ENCODE measurements at regions not wholly inside any gene's neighbourhood (a gene's known extent, or its start where the extent isn't known, plus 50 kb on each side); places are given as distances from the start of the nearest gene placed in this dataset.

DNA sequence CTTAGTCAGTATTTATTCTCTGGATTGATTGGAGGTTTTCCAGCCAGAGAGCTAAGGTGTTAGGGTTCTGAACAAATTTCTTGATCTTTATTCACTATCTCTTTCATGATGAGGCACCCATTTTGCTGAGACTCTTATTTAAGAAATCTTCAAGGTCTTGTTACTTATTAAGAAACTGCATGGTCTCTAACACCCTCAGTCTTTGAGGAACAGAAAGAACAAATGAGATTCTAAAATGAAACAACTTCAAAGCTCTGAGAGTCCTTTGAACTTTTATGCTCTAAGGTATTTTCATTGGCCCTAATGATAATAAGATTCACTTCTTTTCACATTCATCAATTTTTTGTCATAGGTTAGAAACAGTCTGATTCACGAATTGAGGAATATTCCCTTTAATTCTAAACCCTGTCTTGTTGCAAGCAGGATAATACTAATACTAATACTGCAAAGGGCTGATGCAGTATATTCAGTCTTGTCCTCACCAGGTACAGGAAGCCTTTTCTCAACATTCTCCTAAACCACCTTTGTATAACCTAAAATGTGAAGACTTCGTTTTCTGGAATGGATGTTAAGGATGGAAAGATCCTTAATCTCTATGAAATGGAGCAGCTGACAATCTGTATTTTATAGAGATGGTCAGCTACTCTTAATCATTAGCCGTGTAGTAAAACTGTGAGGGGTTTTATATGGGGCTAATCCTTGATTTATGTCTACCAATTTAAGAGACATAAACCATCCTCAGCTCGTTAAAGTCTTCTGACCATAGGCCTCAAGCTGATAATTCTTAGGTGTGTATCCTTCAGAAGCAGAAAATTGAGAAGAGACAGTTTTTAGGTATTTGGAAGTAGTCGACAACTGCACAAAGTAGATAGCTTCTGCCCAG, 198.3 kb downstream of the OTOL1 start:
- TF ChIP-seq RAD21 (IDR thresholded peaks at IDR 0.05; ENCODE audit: low read depth), result no peak
- TF ChIP-seq, protein P1, sequence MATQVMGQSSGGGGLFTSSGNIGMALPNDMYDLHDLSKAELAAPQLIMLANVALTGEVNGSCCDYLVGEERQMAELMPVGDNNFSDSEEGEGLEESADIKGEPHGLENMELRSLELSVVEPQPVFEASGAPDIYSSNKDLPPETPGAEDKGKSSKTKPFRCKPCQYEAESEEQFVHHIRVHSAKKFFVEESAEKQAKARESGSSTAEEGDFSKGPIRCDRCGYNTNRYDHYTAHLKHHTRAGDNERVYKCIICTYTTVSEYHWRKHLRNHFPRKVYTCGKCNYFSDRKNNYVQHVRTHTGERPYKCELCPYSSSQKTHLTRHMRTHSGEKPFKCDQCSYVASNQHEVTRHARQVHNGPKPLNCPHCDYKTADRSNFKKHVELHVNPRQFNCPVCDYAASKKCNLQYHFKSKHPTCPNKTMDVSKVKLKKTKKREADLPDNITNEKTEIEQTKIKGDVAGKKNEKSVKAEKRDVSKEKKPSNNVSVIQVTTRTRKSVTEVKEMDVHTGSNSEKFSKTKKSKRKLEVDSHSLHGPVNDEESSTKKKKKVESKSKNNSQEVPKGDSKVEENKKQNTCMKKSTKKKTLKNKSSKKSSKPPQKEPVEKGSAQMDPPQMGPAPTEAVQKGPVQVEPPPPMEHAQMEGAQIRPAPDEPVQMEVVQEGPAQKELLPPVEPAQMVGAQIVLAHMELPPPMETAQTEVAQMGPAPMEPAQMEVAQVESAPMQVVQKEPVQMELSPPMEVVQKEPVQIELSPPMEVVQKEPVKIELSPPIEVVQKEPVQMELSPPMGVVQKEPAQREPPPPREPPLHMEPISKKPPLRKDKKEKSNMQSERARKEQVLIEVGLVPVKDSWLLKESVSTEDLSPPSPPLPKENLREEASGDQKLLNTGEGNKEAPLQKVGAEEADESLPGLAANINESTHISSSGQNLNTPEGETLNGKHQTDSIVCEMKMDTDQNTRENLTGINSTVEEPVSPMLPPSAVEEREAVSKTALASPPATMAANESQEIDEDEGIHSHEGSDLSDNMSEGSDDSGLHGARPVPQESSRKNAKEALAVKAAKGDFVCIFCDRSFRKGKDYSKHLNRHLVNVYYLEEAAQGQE (IDR thresholded peaks at IDR 0.05; ENCODE audit: low read depth), result no peak
- TF ChIP-seq CEBPB (IDR thresholded peaks at IDR 0.05), result no peak
- no peak for TF ChIP-seq FOXM1 (IDR thresholded peaks at IDR 0.05; ENCODE audit: borderline replicate concordance, low read depth)
- TF ChIP-seq TAF1 (IDR thresholded peaks at IDR 0.05; ENCODE audit: low read depth), result no peak
- TF ChIP-seq, protein P2, sequence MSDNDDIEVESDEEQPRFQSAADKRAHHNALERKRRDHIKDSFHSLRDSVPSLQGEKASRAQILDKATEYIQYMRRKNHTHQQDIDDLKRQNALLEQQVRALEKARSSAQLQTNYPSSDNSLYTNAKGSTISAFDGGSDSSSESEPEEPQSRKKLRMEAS (IDR thresholded peaks at IDR 0.05), result no peak
- no peak for TF ChIP-seq ZBTB7A (IDR thresholded peaks at IDR 0.05; ENCODE audit: low read depth)
- TF ChIP-seq EP300 (IDR thresholded peaks at IDR 0.05; ENCODE audit: borderline replicate concordance), result no peak
- no peak for TF ChIP-seq YY1 (IDR thresholded peaks at IDR 0.05; ENCODE audit: low read depth)
